Aorta (tissue), 5 donors: ENCODE measurements at regions not wholly inside any gene's neighbourhood (a gene's known extent, or its start where the extent isn't known, plus 50 kb on each side); places are given as distances from the start of the nearest gene placed in this dataset.
"Not testable (repeated sequence)": the region's sequence is repeated elsewhere in the genome, so short reads cannot be mapped to it uniquely, and the experiment has no call there.

Experiments
- ATAC-seq: fragments of 200-7000 bp; cut with Tn5 transposase; one replicate; pipeline ENCODE4 v1.9.1; 2022; ENCODE audit warnings: moderate library complexity; ENCODE audit not compliant: low FRiP score
- DNase-seq, 2 donors: peaks; one replicate each; pipeline ENCODE4 v3.0.0-alpha.2; 2020
- H3K27ac ChIP-seq, 2 donors: one replicate each; pipeline ENCODE4 v1.5.1; 2013; ENCODE audit warnings: low read length in 2 of 2, mild to moderate bottlenecking in 2 of 2, moderate library complexity in 2 of 2, control low read depth in 1 of 2, inconsistent platforms in 1 of 2, low read depth in 1 of 2
- H3K27me3 ChIP-seq, 2 donors: one replicate each; pipeline ENCODE4 v1.6.1; 2013; ENCODE audit warnings: control low read depth in 1 of 2, low read length in 1 of 2, mild to moderate bottlenecking in 1 of 2, moderate library complexity in 1 of 2; ENCODE audit not compliant: insufficient read depth in 2 of 2, control insufficient read depth in 1 of 2
- H3K36me3 ChIP-seq, 2 donors: one replicate each; pipeline ENCODE4 v1.6.1; 2013; ENCODE audit warnings: control low read depth in 1 of 2, low read length in 1 of 2, mild to moderate bottlenecking in 1 of 2; ENCODE audit not compliant: insufficient read depth in 2 of 2, control insufficient read depth in 1 of 2
- H3K4me1 ChIP-seq, 2 donors: one replicate each; pipeline ENCODE4 v1.6.1; 2013; ENCODE audit warnings: low read length in 2 of 2, control low read depth in 1 of 2, mild to moderate bottlenecking in 1 of 2, moderate library complexity in 1 of 2; ENCODE audit not compliant: insufficient read depth in 2 of 2, control insufficient read depth in 1 of 2
- H3K4me3 ChIP-seq, 2 donors: one replicate each; pipeline ENCODE4 v1.5.1; 2013; ENCODE audit warnings: low read length in 2 of 2, control low read depth in 1 of 2, mild to moderate bottlenecking in 1 of 2
- H3K9me3 ChIP-seq: one replicate; pipeline ENCODE4 v1.6.1; 2013; ENCODE audit warnings: mild to moderate bottlenecking, low read length; ENCODE audit not compliant: control insufficient read depth
- WGBS, 2 donors: extraction: QIAGEN DNeasy Blood & Tissue Kit; methylation state at CpG; one replicate each; pipeline ENCODE4 v1.1.7; 2013; 5-methylcytosine and 5-hydroxymethylcytosine counted together
- intact Hi-C, 2 donors: fragments of 100-400 bp; cut with DNase I; formaldehyde crosslinking; loops; one replicate each; pipeline versions ENCODE4 v1.14.2 to v1.15.0; 2022
- donor health status: healthy with polysubstance abuse.
- donor health status: Bipolar disorder and iron deficiency.
- donor health status: DM: no; HTN: no; CAD: no.
- donor health status: DM: no; HTN: no; CAD: no.
- donor health status: DM: yes; HTN: yes; CAD: no.

- WGBS, 2 donors = 79 to 81% methylated on average over 18 of the region's 18 CpGs
- ATAC-seq = peak; percentile 7
- DNase-seq = no peak
- H3K4me1 ChIP-seq = no peaks in the 10 kb centered on the region
- no peaks in the 10 kb centered on the region for H3K36me3 ChIP-seq
- intact Hi-C loops = loop anchor here in 1 of 2 donors (10.0 kb wide), 2 partner anchors 118 to 168 kb away; partner anchors contain the start of gene RBBP8
- H3K27ac ChIP-seq = no peak overlapping the region
- H3K9me3 ChIP-seq = no peaks in the 10 kb centered on the region
- no peak overlapping the region for H3K4me3 ChIP-seq
- H3K27me3 ChIP-seq = no peaks in the 10 kb centered on the region
Measured at GRCh38 chr18:22816266-22817176, 116.6 kb upstream of the RBBP8 start.

GRCh38 chr18:22817844-22818243 is 115.3 kb upstream of the RBBP8 start:
- intact Hi-C loops = loop anchor here in 1 of 2 donors (10.0 kb wide), 2 partner anchors 117 to 167 kb away; partner anchors contain the start of gene RBBP8
- ATAC-seq = no peak
- DNase-seq = peak in 1 of 2 donors; percentile 45
- Histone ChIP-seq H3K4me1 (no peaks in the 10 kb centered on the region), H3K27me3 (no peaks in the 10 kb centered on the region), H3K36me3 (no peaks in the 10 kb centered on the region), H3K27ac (no peak overlapping the region), H3K9me3 (no peaks in the 10 kb centered on the region), H3K4me3 (no peak overlapping the region)
- 0% methylated on average over 1 of the region's 1 CpG for WGBS, 2 donors

- 67 to 74% methylated on average over 3 of the region's 3 CpGs for WGBS, 2 donors
- no peaks in the 10 kb centered on the region for H3K4me1 ChIP-seq
- H3K36me3 ChIP-seq = no peaks in the 10 kb centered on the region
- no peak overlapping the region for H3K27ac ChIP-seq
- intact Hi-C loops = no loop called here
- H3K4me3 ChIP-seq = no peak overlapping the region
- H3K9me3 ChIP-seq = no peaks in the 10 kb centered on the region
- DNase-seq = no peak
- ATAC-seq = no peak
- H3K27me3 ChIP-seq = no peaks in the 10 kb centered on the region
Measured at GRCh38 chr18:22822024-22822423, 111.1 kb upstream of the RBBP8 start.

- H3K9me3 ChIP-seq = no peaks in the 10 kb centered on the region
- 89 to 90% methylated on average over 3 of the region's 3 CpGs for WGBS, 2 donors
- intact Hi-C loops = no loop called here
- no peaks in the 10 kb centered on the region for H3K27me3 ChIP-seq
- DNase-seq = no peak
- H3K36me3 ChIP-seq = no peaks in the 10 kb centered on the region
- ATAC-seq = no peak
- H3K4me1 ChIP-seq = no peaks in the 10 kb centered on the region
- H3K27ac ChIP-seq = no peak overlapping the region
- H3K4me3 ChIP-seq = no peak overlapping the region
Measured at GRCh38 chr18:22822841-22823508, 110.2 kb upstream of the RBBP8 start.

- Histone ChIP-seq H3K9me3 (no peaks in the 10 kb centered on the region), H3K4me1 (no peaks in the 10 kb centered on the region), H3K27ac (no peak overlapping the region), H3K4me3 (no peak overlapping the region), H3K36me3 (no peaks in the 10 kb centered on the region), H3K27me3 (no peaks in the 10 kb centered on the region)
- no peak for ATAC-seq
- 55 to 62% methylated on average over 4 of the region's 4 CpGs for WGBS, 2 donors
- no peak for DNase-seq
- intact Hi-C loops = no loop called here
Measured at GRCh38 chr18:22826726-22827125, 106.4 kb upstream of the RBBP8 start.

- WGBS, 2 donors = 98 to 99% methylated on average over 3 of the region's 3 CpGs
- no peak overlapping the region for H3K4me3 ChIP-seq
- no peak for ATAC-seq
- H3K27ac ChIP-seq = no peak overlapping the region
- DNase-seq = no peak
- H3K27me3 ChIP-seq = no peaks in the 10 kb centered on the region
- H3K9me3 ChIP-seq = no peaks in the 10 kb centered on the region
- intact Hi-C loops = no loop called here
- H3K36me3 ChIP-seq = no peaks in the 10 kb centered on the region
- no peaks in the 10 kb centered on the region for H3K4me1 ChIP-seq
Measured at GRCh38 chr18:22827216-22827615, 105.9 kb upstream of the RBBP8 start.

- Histone ChIP-seq H3K4me1 (no peaks in the 10 kb centered on the region), H3K36me3 (no peaks in the 10 kb centered on the region), H3K27ac (no peak overlapping the region), H3K9me3 (no peaks in the 10 kb centered on the region), H3K27me3 (no peaks in the 10 kb centered on the region), H3K4me3 (no peak overlapping the region)
- DNase-seq (no peak), ATAC-seq (no peak)
- 93 to 96% methylated on average over 1 of the region's 1 CpG for WGBS, 2 donors
- intact Hi-C loops = no loop called here
Measured at GRCh38 chr18:22827741-22828140, 105.4 kb upstream of the RBBP8 start.

GRCh38 chr18:22828171-22828570 is 105.0 kb upstream of the RBBP8 start:
- Histone ChIP-seq H3K4me1 (no peaks in the 10 kb centered on the region), H3K36me3 (no peaks in the 10 kb centered on the region), H3K4me3 (no peak overlapping the region), H3K27ac (no peak overlapping the region), H3K27me3 (no peaks in the 10 kb centered on the region), H3K9me3 (no peaks in the 10 kb centered on the region)
- DNase-seq = no peak
- 58 to 64% methylated on average over 1 of the region's 1 CpG for WGBS, 2 donors
- intact Hi-C loops = no loop called here
- ATAC-seq = no peak

- ATAC-seq, H3K27me3 ChIP-seq, H3K9me3 ChIP-seq, H3K4me1 ChIP-seq, H3K36me3 ChIP-seq, H3K4me3 ChIP-seq, intact Hi-C loops, H3K27ac ChIP-seq, DNase-seq: not testable (repeated sequence)
- WGBS, 2 donors = 94 to 96% methylated on average over 5 of the region's 6 CpGs
Measured at GRCh38 chr18:22828583-22828982, 104.5 kb upstream of the RBBP8 start.
